ENCODE measurements at regions not wholly inside any gene's neighbourhood (a gene's known extent, or its start where the extent isn't known, plus 50 kb on each side); places are given as distances from the start of the nearest gene placed in this dataset.

DNA sequence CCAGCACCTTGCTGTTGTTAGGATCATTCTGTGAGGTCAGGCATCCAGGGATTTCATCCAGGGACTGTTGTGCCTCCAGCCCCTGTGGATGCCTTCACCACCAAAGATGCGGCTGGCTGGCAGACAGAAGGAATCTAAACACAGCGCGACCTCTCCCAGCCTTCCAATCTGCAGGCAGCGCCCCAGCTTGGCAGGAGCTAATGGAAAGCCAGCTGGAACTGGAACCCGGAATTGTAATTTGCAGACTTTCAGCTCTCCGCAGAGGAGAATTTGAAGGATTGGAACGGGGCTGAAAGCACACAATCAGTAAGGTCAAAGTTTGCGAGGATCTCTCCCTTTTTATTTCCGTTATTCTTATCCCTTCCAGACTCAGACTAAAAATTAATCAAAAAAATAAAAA is 127.8 kb downstream of the TRIB2 start:
- no peak overlapping the region for H3K23ac ChIP-seq (ENCODE audit: insufficient read length, low read depth, low read length)
- Mint-ChIP-seq H3K9me3 (no peaks in the 10 kb centered on the region; a peak in 1 of 5 replicates), H3K4me1 (peaks cover 9 to 12% of the 10 kb centered on the region in 2 experiments), H3K27me3 (ENCODE audit: low read depth) (no peaks in the 10 kb centered on the region), H3K4me3 (no peak overlapping the region), H3K36me3 (ENCODE audit: insufficient read depth in 1 of 3, low read depth in 3 of 3) (peaks cover 0 to 3% (median 0%) of the 10 kb centered on the region in 3 experiments; a peak in 2 of 7 replicates), H3K27ac (no peak overlapping the region; a peak in 1 of 7 replicates)
- H3K4me1 ChIP-seq (ENCODE audit: insufficient read depth, low read length), result no peaks in the 10 kb centered on the region
- H3K27me3 ChIP-seq (ENCODE audit: insufficient read depth, low read length), result no peaks in the 10 kb centered on the region
- no peak overlapping the region for H2BK15ac ChIP-seq (ENCODE audit: low read depth, low read length)
- H3T11ph ChIP-seq (ENCODE audit: low read length), result no peak overlapping the region
- no peak overlapping the region for H3K4ac ChIP-seq (ENCODE audit: low read depth, low read length)
- no peak for DNase-seq
- H4K5ac ChIP-seq (ENCODE audit: insufficient read length, low read depth, low read length), result no peak overlapping the region
- TF ChIP-seq, protein P1, sequence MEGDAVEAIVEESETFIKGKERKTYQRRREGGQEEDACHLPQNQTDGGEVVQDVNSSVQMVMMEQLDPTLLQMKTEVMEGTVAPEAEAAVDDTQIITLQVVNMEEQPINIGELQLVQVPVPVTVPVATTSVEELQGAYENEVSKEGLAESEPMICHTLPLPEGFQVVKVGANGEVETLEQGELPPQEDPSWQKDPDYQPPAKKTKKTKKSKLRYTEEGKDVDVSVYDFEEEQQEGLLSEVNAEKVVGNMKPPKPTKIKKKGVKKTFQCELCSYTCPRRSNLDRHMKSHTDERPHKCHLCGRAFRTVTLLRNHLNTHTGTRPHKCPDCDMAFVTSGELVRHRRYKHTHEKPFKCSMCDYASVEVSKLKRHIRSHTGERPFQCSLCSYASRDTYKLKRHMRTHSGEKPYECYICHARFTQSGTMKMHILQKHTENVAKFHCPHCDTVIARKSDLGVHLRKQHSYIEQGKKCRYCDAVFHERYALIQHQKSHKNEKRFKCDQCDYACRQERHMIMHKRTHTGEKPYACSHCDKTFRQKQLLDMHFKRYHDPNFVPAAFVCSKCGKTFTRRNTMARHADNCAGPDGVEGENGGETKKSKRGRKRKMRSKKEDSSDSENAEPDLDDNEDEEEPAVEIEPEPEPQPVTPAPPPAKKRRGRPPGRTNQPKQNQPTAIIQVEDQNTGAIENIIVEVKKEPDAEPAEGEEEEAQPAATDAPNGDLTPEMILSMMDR (conservative IDR thresholded peaks at IDR 0.05), result no peak
- WGBS (ENCODE audit: extremely low coverage, insufficient read length, low lambda C conversion rate), result no CpG with 5 or more reads among the region's 9 CpGs
- no peak overlapping the region for H2BK12ac ChIP-seq (ENCODE audit: insufficient read length, low read depth, low read length)
- H3K14ac ChIP-seq (ENCODE audit: insufficient read depth, low read length), result no peak overlapping the region
- no peak overlapping the region for H4K8ac ChIP-seq (replicated peaks; ENCODE audit: insufficient read length, low read depth, low read length)
- no peak overlapping the region for H3K56ac ChIP-seq (ENCODE audit: insufficient read length, low read depth, low read length)
- no peaks in the 10 kb centered on the region for H3K23me2 ChIP-seq (ENCODE audit: insufficient read length, low read depth, low read length, poor library complexity, severe bottlenecking)
- no peak overlapping the region for H2BK120ac ChIP-seq (ENCODE audit: low read depth, low read length, poor library complexity, severe bottlenecking)
- H3K4me2 ChIP-seq (ENCODE audit: insufficient read depth, insufficient read length, low read length), result no peak overlapping the region
- no peak overlapping the region for H2BK5ac ChIP-seq (ENCODE audit: insufficient read length, low read length)
- no peak overlapping the region for H2AK5ac ChIP-seq (ENCODE audit: insufficient read length, low read length)
- no peak overlapping the region for H3K18ac ChIP-seq (ENCODE audit: insufficient read length, low read depth, low read length)
- H3K79me2 ChIP-seq (ENCODE audit: insufficient read depth, low read length), result no peaks in the 10 kb centered on the region
- H4K91ac ChIP-seq (ENCODE audit: insufficient read length, low read depth, low read length), result no peak overlapping the region
- no peaks in the 10 kb centered on the region for H4K20me1 ChIP-seq (ENCODE audit: control insufficient read depth, insufficient read depth, insufficient read length)
- H3K79me1 ChIP-seq (ENCODE audit: insufficient read depth, low read depth, low read length, poor library complexity, severe bottlenecking), result no peaks in the 10 kb centered on the region
- no peak overlapping the region for H3K27ac ChIP-seq (ENCODE audit: insufficient read length, low read depth, low read length)
- H2AFZ ChIP-seq (ENCODE audit: low read length), result no peak overlapping the region
- H2BK20ac ChIP-seq (ENCODE audit: low read depth, low read length, poor library complexity, severe bottlenecking), result no peak overlapping the region
- no peaks in the 10 kb centered on the region for H3K9me3 ChIP-seq (ENCODE audit: control insufficient read depth, low read depth, low read length)
- H3K9ac ChIP-seq (ENCODE audit: extremely low read depth, insufficient read length, low read length), result no peak overlapping the region
